ENCODE measurements at regions not wholly inside any gene's neighbourhood (a gene's known extent, or its start where the extent isn't known, plus 50 kb on each side); places are given as distances from the start of the nearest gene placed in this dataset.
A peak's percentile ranks its signal among the peaks of the same experiment; 100 is the strongest.
"Not testable (repeated sequence)": the region's sequence is repeated elsewhere in the genome, so short reads cannot be mapped to it uniquely, and the experiment has no call there.

DNA sequence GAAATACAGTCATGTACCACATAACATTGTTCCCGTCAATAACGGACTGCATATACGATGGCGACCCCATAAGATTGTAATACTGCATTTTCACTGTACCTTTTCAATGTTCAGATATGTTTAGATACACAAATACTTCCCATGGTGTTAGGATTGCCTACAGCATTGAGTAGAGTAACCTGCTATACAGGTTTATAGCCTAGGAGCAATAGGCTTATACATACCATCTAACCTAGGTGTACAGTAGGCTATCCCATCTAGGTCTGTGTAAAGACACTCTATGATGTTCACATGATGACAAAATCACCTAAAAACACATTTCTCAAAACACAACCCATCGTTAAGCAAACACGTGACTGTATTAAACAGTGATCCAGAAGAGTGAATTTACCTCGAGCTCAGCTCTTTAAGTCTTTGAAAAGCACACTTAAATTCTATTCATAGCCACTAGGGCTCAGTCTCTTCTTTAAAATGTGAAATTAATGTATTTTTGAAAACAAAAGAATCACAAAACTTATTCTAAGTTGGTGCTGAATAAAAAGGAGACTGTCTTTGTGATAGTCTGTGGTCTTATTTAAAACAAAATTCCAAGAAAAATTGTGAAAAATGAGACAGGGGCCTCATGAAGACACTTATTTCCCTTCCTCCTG lies 239.1 kb upstream of the ARID2 start:
- FAIRE-seq (no peak), DNase-seq (ENCODE audit: low spot score in 2 of 2) (no peak)

- DNase-seq (ENCODE audit: low spot score in 2 of 2) (no peak), FAIRE-seq (no peak)
Measured at GRCh38 chr12:45494279-45494678, 235.2 kb upstream of the ARID2 start.

DNA sequence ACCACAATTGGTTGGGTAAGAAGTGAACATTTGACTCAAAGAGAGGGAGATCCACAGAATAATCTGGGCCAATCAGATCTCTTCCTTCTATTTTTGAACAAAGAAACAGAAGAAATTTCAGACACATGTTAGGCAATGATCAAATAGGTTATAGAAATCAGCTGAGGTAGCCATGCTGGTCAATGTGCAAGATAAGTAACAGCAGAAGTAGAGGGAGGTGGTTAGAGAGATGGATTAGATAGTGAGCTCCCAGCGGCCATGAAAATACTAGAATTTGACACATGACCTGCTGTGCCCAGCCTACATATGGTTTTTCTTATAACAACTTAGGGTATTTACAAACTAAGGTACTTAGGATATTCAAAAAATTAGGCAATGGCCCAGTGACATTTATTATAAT lies 230.9 kb upstream of the ARID2 start:
- FAIRE-seq: no peak
- no peak for DNase-seq (ENCODE audit: low spot score in 2 of 2)

DNA sequence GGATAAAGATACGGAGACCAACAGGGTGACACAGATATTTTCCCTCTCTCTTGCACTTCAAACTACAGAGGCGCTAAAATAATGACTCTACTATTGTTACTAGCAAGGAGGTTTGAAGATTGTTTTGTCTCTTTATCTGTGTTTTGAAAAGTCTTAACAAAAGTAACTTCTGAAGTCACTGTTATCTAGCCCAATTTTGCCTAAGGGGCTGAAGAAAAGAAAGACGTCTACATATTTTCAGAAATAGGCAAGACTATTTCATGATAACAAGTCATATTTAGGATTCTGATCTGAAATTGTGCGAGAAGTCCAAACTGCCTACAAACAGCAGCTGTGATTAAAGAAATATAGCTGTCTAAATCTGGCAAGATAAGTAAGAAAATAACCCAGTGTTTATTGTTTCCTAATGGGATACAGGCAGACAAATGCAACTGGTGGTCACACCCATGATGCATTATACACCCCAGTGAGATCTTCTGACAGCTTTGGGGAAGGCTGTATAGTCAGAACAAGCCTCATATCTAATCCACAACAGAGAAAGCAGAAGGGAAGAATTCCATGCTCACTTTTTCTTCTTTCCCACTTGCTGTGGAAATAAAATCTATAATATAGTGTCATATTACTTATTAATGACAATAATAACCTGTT lies 226.9 kb upstream of the ARID2 start:
- FAIRE-seq (no peak), DNase-seq (ENCODE audit: low spot score in 2 of 2) (no peak)

DNA sequence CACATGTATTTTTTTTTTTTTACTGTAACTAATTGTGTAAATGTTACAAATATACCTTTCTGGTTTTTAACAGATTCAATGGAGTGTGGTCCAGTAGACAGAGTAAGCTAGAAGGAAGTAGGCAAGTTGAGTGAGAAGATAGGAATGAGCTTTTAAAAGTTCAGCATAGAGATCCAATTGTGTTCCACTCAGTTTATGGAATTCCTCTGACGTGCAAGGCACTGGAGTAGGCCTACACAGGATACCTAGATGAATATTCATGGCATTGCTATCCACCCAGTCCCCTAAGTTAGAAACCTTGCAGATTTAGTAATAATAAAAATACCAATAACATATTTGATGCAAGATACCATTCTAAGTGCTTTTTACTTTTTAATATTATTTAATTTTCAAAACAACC lies 225.6 kb upstream of the ARID2 start:
- DNase-seq (ENCODE audit: low spot score in 2 of 2) (no peak), FAIRE-seq (no peak)

GRCh38 chr12:45504316-45505010 lies 225.0 kb upstream of the ARID2 start:
- FAIRE-seq: no peak

DNA sequence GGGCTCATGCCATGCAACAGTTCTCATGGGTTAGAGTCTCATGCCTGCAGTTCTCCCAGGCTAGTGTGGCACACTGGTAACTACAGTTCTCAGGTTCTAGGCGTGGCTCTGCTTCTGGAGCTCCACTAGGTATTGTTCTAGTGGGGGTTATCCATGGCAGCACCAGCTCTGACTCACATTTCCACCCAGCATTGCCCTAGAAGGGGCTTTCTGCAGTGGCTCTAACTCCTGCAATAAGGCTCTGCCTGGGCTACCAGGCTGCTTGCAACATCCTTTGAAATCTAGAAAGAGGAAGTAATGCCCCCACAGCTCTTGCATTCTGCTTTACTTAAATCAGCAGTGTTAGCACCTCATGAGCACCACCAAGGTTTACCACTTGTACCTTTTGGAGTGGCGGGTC lies 220.3 kb upstream of the ARID2 start:
- DNase-seq (ENCODE audit: low spot score in 2 of 2) (no peak), FAIRE-seq (no peak)

More at GRCh38 chr12:45504316-45505010, 225.0 kb upstream of the ARID2 start:
- no peak for DNase-seq (ENCODE audit: low spot score in 2 of 2)

- FAIRE-seq: no peak
- no peak for DNase-seq (ENCODE audit: low spot score in 2 of 2)
Measured at GRCh38 chr12:45509621-45510020, 219.9 kb upstream of the ARID2 start.

DNA sequence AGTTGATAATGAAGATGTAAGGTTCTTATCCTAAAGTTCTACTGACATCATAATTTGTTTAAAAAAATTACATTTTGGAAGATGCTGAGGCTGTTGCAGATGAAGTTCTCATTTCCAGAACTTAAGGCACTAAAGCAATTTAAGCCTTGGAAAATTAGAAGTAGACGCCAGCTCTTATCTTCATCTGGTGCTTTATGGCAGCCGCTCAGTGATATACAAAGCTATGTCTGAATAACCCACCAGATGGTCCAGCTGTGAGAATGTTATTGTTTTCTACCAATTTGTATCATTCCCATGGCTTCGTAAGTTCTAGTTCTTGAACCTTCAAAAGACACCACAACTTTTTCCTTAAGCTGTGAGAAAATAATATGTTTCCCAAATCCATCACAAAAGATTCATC lies 212.1 kb upstream of the ARID2 start:
- no peak for DNase-seq (ENCODE audit: low spot score in 2 of 2)
- FAIRE-seq: no peak

DNA sequence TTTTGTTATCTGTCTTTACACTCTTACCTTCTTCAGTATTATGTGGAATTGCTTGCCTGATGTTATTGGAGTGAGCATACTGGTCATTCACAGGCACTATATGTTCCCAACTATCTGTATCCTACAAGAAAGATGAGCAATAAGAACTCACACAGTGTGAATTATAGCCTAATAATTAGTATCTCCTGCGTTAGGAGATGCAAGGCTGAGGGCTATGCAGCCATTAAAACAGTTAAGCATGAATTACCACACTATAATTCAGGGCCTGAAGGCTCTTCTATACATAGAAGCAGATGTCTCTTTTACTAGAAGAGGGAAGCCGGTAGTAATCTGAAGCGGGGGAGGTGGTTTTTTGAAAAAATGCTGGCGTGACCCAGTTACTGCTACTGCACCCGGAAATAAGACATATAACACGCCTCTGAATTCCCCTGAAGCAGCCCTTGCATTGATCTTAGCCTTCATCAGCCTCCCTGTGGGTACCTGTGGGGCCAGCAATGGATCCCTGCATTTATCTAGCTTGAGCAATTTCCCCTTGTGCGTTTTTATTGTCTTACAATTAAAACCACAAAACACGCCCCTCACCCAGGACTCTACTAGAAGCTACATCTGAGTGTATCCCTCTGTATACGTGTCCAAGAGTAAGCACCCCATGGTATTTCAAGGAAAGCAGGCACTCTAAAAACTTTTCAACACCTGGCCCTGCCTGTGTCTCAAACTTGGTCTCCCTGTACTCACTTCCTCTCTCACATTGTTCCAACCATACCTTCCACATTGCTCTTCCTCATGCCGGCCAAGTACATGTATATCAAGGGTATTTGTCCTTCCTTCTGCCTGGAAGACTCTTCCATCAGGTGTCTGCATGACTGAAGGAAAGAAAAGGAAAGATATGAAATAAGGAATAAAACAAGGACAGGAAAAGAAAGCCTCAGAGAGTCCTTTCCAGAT lies 210.9 kb upstream of the ARID2 start:
- DNase-seq (ENCODE audit: low spot score in 2 of 2): peak in 1 of 2 donors; percentile 7
- FAIRE-seq: no peak

GRCh38 chr12:45522227-45522626 lies 207.3 kb upstream of the ARID2 start:
- FAIRE-seq: no peak
- no peak for DNase-seq (ENCODE audit: low spot score in 2 of 2)

- FAIRE-seq; DNase-seq (ENCODE audit: low spot score in 2 of 2): not testable (repeated sequence)
Measured at GRCh38 chr12:45526823-45527222, 202.7 kb upstream of the ARID2 start.

DNA sequence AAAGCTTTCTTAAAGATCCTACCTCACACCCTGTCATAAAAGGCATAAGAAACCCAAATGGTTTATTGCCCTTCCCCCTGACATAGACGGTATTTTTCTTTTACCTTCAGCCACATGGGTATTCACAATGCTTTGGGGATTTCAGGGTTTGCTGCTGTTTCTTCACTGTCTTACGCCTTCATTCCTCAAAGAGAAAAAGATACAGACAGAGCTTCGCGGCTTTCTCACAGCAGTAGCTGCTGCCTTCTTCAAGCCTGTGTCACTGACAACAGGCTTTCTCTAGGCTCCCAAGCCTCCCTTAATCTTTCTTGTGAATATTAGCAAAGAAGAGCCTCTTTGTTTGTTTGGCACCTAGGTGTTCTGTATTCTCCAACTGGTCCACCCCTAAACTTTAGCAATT lies 197.4 kb upstream of the ARID2 start:
- no peak for FAIRE-seq
- DNase-seq (ENCODE audit: low spot score in 2 of 2): no peak

- no peak for FAIRE-seq
Measured at GRCh38 chr12:45535610-45536180, 193.8 kb upstream of the ARID2 start.

DNA sequence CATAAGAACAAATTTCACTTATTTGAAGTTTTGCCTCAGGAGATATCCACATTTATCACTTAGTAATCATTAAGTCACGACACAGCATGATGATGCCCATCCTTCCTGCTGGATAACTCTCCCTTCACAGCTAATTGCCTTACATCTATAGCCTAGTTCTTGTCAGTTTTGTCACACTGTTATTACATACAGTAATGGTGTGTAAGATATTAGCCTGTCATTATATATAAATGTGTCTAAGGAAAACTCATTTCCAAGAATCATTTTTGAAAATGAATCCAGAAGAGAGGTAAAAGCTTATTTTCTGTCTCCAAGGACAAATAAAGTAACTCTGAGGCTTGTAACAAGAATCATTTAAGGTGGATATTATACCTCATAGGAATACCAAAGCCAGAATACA lies 193.2 kb upstream of the ARID2 start:
- DNase-seq (ENCODE audit: low spot score in 2 of 2): no peak
- FAIRE-seq: no peak

More at GRCh38 chr12:45535610-45536180, 193.8 kb upstream of the ARID2 start:
- no peak for DNase-seq (ENCODE audit: low spot score in 2 of 2)

DNA sequence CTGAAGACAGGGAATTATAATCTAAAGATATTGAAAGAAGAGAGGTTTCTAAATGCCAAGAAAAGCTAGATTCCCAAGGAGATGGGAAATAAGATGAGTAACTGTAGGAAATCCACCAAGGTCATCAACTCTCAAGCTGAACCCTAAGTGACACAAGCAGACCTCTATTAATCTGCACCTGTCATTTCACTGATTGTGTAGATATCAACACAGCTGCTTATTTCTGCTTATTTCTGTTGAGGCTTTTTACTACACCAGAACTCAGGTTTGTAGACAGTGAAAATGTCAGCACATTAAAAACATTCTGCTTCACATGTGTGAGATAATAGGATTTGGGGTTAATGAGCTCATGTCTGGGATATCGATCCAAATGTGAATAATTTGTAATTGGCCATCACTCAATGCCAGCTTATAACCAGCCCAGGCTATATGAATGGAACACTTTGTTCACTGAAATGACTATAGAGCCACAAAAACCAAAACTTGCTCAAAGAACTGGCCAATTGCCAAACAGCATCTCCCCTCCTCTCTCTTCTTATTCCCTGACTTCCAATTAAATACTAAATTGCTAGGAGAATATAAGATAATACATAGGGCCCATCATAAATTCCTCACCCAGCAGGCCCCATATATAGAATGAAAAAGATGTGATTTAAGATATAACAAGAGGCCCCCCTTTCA lies 188.7 kb upstream of the ARID2 start:
- FAIRE-seq (no peak), DNase-seq (ENCODE audit: low spot score in 2 of 2) (no peak)

GRCh38 chr12:45543887-45544286 lies 185.6 kb upstream of the ARID2 start:
- no peak for FAIRE-seq
- DNase-seq (ENCODE audit: low spot score in 2 of 2): peak; percentile 29 to 49

DNA sequence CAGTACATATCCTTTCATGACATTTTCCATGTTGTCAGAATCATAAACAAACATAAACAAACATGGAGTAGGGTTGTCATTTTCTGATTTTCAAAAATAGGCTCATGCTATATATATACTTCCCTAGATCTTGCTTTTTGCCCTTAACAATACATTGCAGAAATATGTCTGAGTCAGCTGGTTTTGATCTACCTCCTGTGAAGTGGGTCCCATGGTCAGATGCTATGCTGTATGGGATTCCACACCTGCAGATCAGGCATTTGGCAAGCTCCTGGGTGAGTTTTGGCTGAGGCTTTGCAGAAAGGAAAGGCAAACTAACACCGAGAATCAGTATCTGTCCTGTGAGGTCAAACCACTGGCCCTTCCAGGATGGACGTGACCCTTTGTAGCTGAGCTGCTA lies 183.0 kb upstream of the ARID2 start:
- FAIRE-seq (no peak), DNase-seq (ENCODE audit: low spot score in 2 of 2) (no peak)

DNA sequence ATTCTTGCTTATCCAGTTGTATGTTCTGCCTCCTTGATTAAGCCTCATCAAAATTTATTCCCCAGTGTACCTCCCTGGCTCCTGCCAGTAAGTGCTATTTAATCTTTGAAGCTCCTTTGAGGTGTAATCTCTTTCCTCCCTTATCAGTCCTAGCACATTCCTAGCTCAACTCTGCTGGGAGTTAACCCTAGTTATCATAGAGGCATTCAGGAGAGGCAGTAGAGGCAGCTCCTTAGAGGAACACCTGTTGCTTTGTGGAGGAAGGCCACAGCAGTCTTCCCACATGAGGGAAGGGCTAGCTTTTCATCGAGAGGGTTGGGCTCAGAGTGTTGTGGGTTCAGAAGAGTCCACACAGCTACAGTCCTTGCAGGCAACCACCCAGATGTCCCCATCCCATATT lies 182.4 kb upstream of the ARID2 start:
- no peak for FAIRE-seq
- DNase-seq (ENCODE audit: low spot score in 2 of 2): no peak

DNA sequence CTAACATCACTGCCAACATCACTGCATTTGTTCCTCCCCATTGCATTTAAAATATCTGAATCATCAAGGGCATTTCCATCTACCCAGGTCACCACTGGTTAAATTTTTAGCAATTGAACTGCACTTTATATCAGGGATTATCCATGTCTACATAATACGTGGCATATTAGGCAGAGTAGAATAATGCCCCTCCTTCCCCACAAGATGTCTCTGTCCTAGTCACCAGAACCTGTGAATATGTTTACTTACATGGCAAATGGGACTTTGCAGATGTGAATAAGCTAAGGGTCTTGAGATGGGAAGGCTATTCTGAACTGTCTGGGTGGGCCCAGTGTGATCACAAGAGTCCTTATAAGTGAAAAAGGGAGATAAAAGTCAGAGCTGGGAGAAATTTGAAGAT lies 181.7 kb upstream of the ARID2 start:
- DNase-seq (ENCODE audit: low spot score in 2 of 2) (no peak), FAIRE-seq (no peak)
